ENCODE measurements at regions not wholly inside any gene's neighbourhood (a gene's known extent, or its start where the extent isn't known, plus 50 kb on each side); places are given as distances from the start of the nearest gene placed in this dataset.

- no peak for TF ChIP-seq EZH2 (IDR thresholded peaks at IDR 0.05; ENCODE audit: insufficient read depth, poor library complexity, severe bottlenecking)
- TF ChIP-seq EZH2phosphoT487 (IDR thresholded peaks at IDR 0.05; ENCODE audit: insufficient read depth, low read depth): no peak
Observed at GRCh38 chr7:46607176-46607575, 686.1 kb upstream of the IGFBP3 start.

All from GM23248 (cell line).